Muscle of arm (tissue), 1 donor: ENCODE measurements at regions not wholly inside any gene's neighbourhood (a gene's known extent, or its start where the extent isn't known, plus 50 kb on each side); places are given as distances from the start of the nearest gene placed in this dataset.

Experiments
- DNase-seq: peaks from one replicate; pipeline ENCODE4 v3.0.0-alpha.2; 2013

- no peak for DNase-seq
These were observed 61.9 kb upstream of the ITGA1 start for GRCh38 chr5:52725808-52726207.

- DNase-seq = no peak
These were observed 60.7 kb upstream of the ITGA1 start for GRCh38 chr5:52727020-52727419.

DNA sequence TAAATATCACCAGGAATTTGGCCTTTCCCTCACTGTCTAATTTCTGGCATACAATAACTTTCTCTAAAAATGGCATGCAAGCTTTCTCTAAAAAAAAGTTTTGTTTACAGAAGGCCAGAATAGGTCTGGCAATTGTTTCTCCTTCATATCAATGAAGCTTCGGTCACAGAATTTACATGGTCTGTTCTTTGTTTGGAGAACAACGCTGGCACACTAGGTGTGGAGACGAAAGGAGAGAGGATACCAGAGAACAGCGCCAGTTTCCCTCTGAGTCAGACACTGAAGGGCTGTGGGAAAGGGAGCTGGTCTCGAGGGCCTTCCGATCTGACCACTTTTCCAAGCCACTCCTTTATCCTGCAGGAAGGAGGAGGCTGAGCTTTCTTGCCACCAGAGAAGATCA, 60.1 kb upstream of the ITGA1 start:
- DNase-seq = no peak

DNA sequence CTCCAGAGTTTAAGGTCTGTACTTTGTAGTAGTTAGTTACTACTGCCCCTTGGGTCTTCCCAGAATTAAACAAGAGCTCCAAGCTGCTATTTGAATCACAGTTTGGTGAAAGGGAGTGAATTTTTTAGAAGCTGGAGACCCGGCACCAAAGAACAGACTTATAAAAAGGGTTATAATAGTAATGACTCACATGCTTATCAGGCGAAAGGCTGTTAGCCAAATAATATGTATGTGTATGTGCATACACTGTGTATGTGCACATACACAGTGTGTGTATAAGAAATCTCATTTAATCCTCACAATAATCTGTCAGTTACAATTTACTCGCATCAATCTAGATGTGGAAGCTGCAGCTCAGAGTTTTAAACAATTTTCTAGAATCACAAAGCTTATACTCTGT, 59.5 kb upstream of the ITGA1 start:
- no peak for DNase-seq

DNA sequence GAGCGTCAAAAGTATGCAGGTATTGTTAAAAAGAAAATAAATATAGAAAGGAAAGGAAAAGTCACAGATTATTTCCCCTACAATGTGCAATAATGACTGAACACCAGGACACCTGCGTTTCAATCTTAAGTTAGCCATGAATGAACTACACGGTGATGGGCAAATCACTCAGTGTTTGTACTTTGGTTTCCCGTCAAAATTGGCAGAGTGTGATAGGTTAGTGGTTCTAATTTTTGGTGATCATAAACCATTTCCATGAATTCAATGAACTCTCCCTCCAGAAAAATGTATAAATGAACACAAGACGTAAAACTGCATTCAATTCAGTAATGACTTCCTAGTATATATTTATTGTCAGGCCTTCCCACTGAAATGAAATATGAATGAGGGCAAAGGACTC, 59.0 kb upstream of the ITGA1 start:
- DNase-seq = no peak

DNA sequence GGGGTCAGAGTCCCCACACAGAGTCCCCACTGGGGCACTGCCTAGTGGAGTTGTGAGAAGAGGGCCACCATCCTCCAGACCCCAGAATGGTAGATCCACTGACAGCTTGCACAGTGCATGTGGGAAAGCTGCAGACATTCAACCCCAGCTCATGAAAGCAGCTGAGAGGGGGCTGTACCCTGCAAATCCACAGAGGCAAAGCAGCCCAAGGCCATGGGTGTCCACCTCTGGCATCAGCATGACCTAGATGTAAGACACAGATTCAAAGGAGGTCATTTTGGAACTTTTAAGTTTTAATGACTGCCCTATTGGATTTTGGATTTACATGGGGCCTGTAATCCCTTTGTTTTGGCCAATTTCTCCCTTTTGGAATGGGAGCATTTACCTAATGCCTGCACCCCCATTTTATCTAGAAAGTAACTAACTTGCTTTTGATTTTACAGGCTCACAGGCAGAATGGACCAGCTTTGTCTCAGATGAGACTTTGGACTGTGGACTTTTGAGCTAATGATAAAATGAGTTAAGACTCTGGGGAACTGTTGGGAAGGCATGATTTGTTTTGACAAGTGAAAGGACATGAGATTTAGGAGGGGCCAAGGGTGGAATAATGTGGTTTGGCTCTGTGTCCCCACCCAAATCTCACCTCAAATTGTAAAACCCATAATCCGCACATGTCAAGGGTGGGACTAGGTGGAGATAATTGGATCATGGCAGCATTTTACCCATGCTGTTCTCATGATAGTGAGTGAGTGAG, 56.3 kb upstream of the ITGA1 start:
- no peak for DNase-seq

- DNase-seq = no peak
These were observed 53.2 kb upstream of the ITGA1 start for GRCh38 chr5:52734557-52734956.

DNA sequence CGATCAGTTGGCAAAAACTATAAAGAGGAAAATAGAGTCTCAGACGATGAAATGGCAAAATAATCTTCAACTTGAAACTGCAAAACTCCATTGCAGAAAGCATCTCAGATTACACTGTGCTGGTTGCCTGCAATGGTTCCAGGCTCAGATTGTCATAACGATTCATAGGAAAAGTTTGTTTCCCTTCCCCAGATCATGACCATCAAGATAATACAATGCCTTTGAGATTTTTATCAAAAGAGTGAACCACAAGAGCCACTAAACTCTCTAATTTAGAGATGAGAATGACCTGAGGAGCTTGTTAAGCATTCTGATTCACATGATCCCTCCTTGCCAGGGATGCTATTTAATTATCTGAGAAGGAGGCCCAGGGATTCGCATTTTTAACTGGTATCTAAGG, 52.6 kb upstream of the ITGA1 start:
- no peak for DNase-seq
